Stimulated activated CD4-positive, alpha-beta T cell treated with anti-CD3 and anti-CD28 coated beads, TNF-alpha, amount 100 ng/mL, for 4 hours (primary cell): ENCODE measurements at regions not wholly inside any gene's neighbourhood (a gene's known extent, or its start where the extent isn't known, plus 50 kb on each side); places are given as distances from the start of the nearest gene placed in this dataset.

ENCODE experiments used
- DNase-seq, 3 experiments: peaks; one replicate each; pipeline ENCODE4 v3.0.0-alpha.2; 2020; ENCODE audit warnings: low read depth in 3 of 3

GRCh38 chr4:124469981-124470380, 242.6 kb downstream of the ANKRD50 start:
- DNase-seq: no peak

GRCh38 chr4:124478470-124478869, 234.1 kb downstream of the ANKRD50 start:
- no peak for DNase-seq

GRCh38 chr4:124480061-124480460, 232.5 kb downstream of the ANKRD50 start:
- no peak for DNase-seq

GRCh38 chr4:124481123-124481522, 231.4 kb downstream of the ANKRD50 start:
- DNase-seq: no peak

GRCh38 chr4:124483048-124483906, 229.3 kb downstream of the ANKRD50 start:
- DNase-seq: no peak

GRCh38 chr4:124484008-124484407, 228.5 kb downstream of the ANKRD50 start:
- no peak for DNase-seq

GRCh38 chr4:124484940-124485339, 227.6 kb downstream of the ANKRD50 start:
- no peak for DNase-seq

- no peak for DNase-seq
Measured at GRCh38 chr4:124486423-124486822, 226.1 kb downstream of the ANKRD50 start.

GRCh38 chr4:124487651-124488050, 224.9 kb downstream of the ANKRD50 start:
- no peak for DNase-seq

GRCh38 chr4:124491361-124492145, 221.0 kb downstream of the ANKRD50 start:
- no peak for DNase-seq

- no peak for DNase-seq
Measured at GRCh38 chr4:124499261-124499660, 213.3 kb downstream of the ANKRD50 start.

GRCh38 chr4:124501576-124501975, 211.0 kb downstream of the ANKRD50 start:
- DNase-seq: no peak

- no peak for DNase-seq
Measured at GRCh38 chr4:124504431-124504830, 208.1 kb downstream of the ANKRD50 start.

GRCh38 chr4:124505211-124505610, 207.3 kb downstream of the ANKRD50 start:
- DNase-seq: no peak

- no peak for DNase-seq
Measured at GRCh38 chr4:124509151-124509550, 203.4 kb downstream of the ANKRD50 start.

- no peak for DNase-seq
Measured at GRCh38 chr4:124514588-124514987, 197.9 kb downstream of the ANKRD50 start.

GRCh38 chr4:124515591-124515990, 196.9 kb downstream of the ANKRD50 start:
- no peak for DNase-seq

- DNase-seq: no peak
Measured at GRCh38 chr4:124519196-124519595, 193.3 kb downstream of the ANKRD50 start.

- DNase-seq: no peak
Measured at GRCh38 chr4:124523816-124524215, 188.7 kb downstream of the ANKRD50 start.

GRCh38 chr4:124525524-124525923, 187.0 kb downstream of the ANKRD50 start:
- no peak for DNase-seq

- no peak for DNase-seq
Measured at GRCh38 chr4:124526331-124526730, 186.2 kb downstream of the ANKRD50 start.

- no peak for DNase-seq
Measured at GRCh38 chr4:124526769-124527168, 185.8 kb downstream of the ANKRD50 start.

- no peak for DNase-seq
Measured at GRCh38 chr4:124527364-124527763, 185.2 kb downstream of the ANKRD50 start.
